ENCODE measurements at regions not wholly inside any gene's neighbourhood (a gene's known extent, or its start where the extent isn't known, plus 50 kb on each side); places are given as distances from the start of the nearest gene placed in this dataset.

DNA sequence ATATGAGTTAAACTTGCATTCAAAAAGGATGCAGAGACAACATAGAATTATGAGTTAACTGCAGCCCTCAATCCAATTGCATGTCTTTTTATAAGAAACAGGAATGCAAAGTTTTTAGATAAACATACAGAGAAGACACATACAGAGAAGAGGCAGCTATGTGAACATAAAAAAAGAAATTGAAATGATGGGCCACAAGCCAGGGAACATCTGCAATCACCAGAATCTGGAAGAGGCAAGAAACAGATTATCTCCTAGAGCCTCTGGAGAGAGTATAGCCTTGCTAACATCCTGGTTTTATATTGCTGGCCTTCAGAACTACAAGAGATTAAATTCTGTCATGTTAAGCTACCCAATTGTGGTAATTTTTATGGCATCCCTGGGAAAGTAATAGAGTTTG is 257.2 kb upstream of the EYS start:
- Mint-ChIP-seq H3K4me3 (no peak overlapping the region), H3K9me3 (peaks cover 13 to 36% (median 30%) of the 10 kb centered on the region in 6 donors), H3K4me1 (no peaks in the 10 kb centered on the region), H3K27me3 (ENCODE audit: low read depth in 3 of 3) (no peaks in the 10 kb centered on the region), H3K36me3 (no peaks in the 10 kb centered on the region), H3K27ac (no peak overlapping the region)
- DNase-seq = no peak

DNA sequence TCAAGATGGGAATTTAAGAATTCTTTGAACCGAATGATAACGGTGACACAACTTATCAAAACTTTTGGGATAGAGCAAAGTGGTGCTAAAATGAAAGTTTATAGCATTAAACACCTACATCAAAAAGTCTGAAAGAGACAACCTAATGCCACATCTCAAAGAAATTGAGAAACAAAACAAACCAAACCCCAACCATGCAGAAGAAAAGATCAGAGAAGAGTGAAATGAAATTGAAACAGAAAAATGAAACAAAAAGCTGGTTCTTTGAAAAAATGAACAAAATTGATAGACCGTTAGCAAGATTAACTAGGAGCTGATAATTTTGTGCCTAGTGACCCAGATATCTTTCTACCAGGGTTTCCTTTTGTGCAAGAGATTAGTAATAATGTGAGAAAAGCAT is 248.0 kb upstream of the EYS start:
- Mint-ChIP-seq H3K27me3 (ENCODE audit: low read depth in 3 of 3) (no peaks in the 10 kb centered on the region), H3K9me3 (peaks cover 7 to 32% (median 12%) of the 10 kb centered on the region in 6 donors), H3K4me3 (no peak overlapping the region), H3K4me1 (no peaks in the 10 kb centered on the region), H3K27ac (no peak overlapping the region), H3K36me3 (peaks cover 0 to 6% (median 0%) of the 10 kb centered on the region in 3 donors)
- no peak for DNase-seq

DNA sequence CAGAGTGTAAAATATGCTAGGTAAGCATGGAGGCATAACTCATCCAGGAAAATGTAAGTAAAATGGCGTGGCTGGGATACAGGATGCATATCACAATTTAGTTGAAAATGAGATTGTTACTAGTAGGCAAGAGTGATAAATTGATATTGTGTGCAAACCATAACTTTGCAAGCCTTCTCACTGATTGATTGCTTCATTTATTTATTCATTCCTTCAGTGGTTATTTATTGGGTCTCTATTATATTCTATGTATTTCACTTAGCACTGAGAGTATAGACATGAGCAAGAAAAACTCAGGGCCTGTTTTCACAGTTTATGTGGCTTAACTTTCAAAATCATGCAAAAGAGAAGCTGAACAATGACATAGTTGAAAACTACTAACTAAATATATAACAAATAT is 241.0 kb upstream of the EYS start:
- no peak overlapping the region for H3K27ac Mint-ChIP-seq
- no peaks in the 10 kb centered on the region for H3K4me1 Mint-ChIP-seq
- peaks cover 15 to 44% (median 35%) of the 10 kb centered on the region in 6 donors for H3K9me3 Mint-ChIP-seq
- H3K27me3 Mint-ChIP-seq (ENCODE audit: low read depth in 3 of 3) = peaks cover 0 to 1% (median 0%) of the 10 kb centered on the region in 3 donors
- no peak overlapping the region for H3K4me3 Mint-ChIP-seq
- DNase-seq = no peak
- H3K36me3 Mint-ChIP-seq = peaks cover 0 to 12% (median 3%) of the 10 kb centered on the region in 3 donors

DNA sequence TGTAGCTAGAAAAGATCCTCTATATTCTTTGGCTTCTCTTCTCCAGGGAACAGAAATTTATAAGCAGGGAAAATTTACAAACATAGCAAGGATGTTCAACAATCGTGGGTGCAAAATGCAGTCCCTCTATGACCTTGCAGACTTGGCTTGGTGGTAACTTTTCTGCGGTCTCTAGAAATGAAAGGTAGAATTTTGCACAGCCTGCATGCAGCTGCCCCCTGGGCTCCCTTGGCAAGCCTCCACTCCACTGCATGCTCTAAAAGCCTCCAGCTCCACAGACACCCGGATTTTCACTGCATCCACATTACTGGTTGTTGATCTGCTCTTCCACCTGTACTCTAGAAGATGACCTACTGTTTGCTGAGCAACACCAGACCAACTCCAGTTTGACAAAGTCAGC is 236.5 kb upstream of the EYS start:
- Mint-ChIP-seq H3K9me3 (peaks cover 17 to 51% (median 40%) of the 10 kb centered on the region in 6 donors), H3K4me3 (no peak overlapping the region), H3K36me3 (peaks cover 0 to 4% (median 3%) of the 10 kb centered on the region in 3 donors), H3K27me3 (ENCODE audit: low read depth in 3 of 3) (peaks cover 0 to 1% (median 0%) of the 10 kb centered on the region in 3 donors), H3K4me1 (no peaks in the 10 kb centered on the region), H3K27ac (no peak overlapping the region)
- DNase-seq = no peak

DNA sequence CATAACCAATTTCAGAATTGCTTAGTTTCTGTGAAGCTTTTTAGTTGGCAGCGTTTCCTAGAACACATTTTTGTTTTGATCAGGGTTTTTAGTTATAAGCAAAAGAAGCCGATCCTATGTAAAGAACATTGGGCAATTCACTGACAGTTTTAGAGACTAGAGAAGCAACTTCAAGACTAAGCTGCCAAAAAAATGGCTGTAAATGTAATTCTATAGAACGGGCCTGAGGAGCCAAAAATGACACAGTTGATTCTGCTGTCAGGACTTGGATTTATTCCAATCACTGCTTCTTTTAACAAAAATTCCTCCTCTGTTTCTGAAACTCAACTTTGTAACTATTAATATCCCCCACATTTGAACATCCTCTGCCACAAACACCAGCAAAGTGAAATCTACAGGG is 236.0 kb upstream of the EYS start:
- Mint-ChIP-seq H3K27me3 (ENCODE audit: low read depth in 3 of 3) (peaks cover 0 to 1% (median 0%) of the 10 kb centered on the region in 3 donors), H3K27ac (no peak overlapping the region)

DNA sequence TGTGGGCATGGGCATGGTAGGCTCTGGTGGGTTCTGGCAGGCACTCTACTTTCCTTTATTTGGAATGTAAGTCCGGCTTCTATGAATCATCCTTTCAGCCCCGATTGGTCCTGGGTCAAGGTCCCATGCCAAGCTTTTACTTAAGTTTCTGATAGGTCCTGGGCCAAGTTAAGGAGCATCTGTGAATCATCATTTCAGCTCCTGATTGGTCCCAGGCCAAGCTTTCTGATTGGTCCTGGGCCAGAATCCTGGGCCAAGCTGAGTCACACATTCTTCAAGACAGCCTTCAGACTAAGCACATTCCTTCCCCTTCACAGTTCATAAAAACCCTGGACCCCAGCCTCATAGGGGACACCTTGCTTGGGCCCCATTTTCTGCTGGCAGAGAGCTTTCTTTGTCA is 231.0 kb upstream of the EYS start:
- no peak overlapping the region for H3K27ac Mint-ChIP-seq
- H3K27me3 Mint-ChIP-seq (ENCODE audit: low read depth in 3 of 3) = no peaks in the 10 kb centered on the region
- H3K9me3 Mint-ChIP-seq = peaks cover 3 to 38% (median 35%) of the 10 kb centered on the region in 6 donors

More for the DNA sequence above, 236.0 kb upstream of the EYS start:
- H3K9me3 Mint-ChIP-seq = peaks cover 17 to 55% (median 42%) of the 10 kb centered on the region in 6 donors
- no peak for DNase-seq
- H3K4me1 Mint-ChIP-seq = no peaks in the 10 kb centered on the region
- H3K36me3 Mint-ChIP-seq = peaks cover 0 to 4% (median 3%) of the 10 kb centered on the region in 3 donors
- no peak overlapping the region for H3K4me3 Mint-ChIP-seq

DNA sequence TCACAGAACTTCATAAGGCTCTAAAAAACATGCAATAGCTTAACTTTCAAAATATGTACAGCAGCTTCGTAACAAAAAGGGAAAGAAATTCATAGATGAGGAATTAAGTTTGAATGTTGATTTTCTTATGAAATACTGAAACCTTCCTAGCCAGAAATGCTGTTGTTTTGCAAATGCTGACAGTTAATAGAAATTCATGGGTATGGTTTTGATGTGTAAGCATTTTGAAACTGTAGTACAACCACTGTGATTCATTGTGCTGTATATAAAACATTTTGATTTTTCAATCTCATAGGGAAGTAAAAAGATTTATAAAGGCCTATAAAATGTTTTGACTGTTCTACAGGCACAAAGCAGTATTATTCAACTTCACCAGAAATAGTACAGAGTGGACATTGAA is 228.4 kb upstream of the EYS start:
- Mint-ChIP-seq H3K27ac (no peak overlapping the region), H3K4me1 (no peaks in the 10 kb centered on the region), H3K36me3 (no peaks in the 10 kb centered on the region), H3K4me3 (no peak overlapping the region), H3K9me3 (peaks cover 3 to 31% (median 27%) of the 10 kb centered on the region in 6 donors), H3K27me3 (ENCODE audit: low read depth in 3 of 3) (no peaks in the 10 kb centered on the region)
- DNase-seq = no peak

More for the DNA sequence above, 231.0 kb upstream of the EYS start:
- Mint-ChIP-seq H3K4me3 (no peak overlapping the region), H3K4me1 (no peaks in the 10 kb centered on the region), H3K36me3 (no peaks in the 10 kb centered on the region)
- DNase-seq = no peak

DNA sequence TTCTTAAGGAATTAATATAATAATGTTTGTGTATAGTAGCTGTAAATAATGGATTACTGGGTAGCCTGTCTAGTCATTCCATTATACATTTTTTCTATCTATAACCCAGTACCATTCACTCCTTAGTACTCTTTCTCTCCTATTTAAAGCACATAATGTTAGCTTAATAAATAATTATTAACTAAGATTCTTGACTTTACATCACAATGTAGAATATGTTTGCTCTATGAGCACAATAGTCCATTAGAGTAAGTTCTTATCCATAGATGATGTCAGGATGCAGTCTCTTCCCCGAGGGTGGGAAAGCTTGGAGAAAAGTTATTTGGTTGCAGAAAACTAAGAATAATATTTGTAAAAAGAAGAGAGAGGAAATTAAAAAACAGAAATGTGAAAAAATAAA is 226.4 kb upstream of the EYS start:
- Mint-ChIP-seq H3K4me3 (no peak overlapping the region), H3K9me3 (peaks cover 3 to 33% (median 26%) of the 10 kb centered on the region in 6 donors), H3K27ac (no peak overlapping the region), H3K27me3 (ENCODE audit: low read depth in 3 of 3) (no peaks in the 10 kb centered on the region), H3K4me1 (no peaks in the 10 kb centered on the region), H3K36me3 (no peaks in the 10 kb centered on the region)
- no peak for DNase-seq

DNA sequence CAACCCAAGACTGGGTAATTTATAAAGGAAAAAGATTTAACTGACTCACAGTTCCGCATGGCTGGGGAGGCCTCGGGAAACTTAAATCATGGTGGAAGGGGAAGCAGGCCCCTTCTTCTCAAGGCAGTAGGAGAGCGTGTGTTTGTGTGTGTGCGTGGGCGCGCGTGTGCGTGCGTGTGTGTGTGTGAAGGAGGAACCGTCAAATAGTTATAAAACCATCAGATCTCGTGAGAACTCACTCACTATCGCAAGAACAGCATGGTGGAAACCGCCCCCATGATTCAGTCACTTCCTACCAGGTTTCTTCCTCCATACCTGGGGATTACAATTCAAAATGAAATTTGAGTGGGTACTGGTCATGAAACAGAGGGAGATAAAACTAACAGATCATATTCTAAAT is 220.1 kb upstream of the EYS start:
- H3K36me3 Mint-ChIP-seq = no peaks in the 10 kb centered on the region
- H3K9me3 Mint-ChIP-seq = peaks cover 7 to 39% (median 28%) of the 10 kb centered on the region in 6 donors
- no peaks in the 10 kb centered on the region for H3K4me1 Mint-ChIP-seq
- H3K27me3 Mint-ChIP-seq (ENCODE audit: low read depth in 3 of 3) = peaks cover 0 to 2% (median 0%) of the 10 kb centered on the region in 3 donors
- DNase-seq = no peak
- no peak overlapping the region for H3K4me3 Mint-ChIP-seq
- H3K27ac Mint-ChIP-seq = no peak overlapping the region

DNA sequence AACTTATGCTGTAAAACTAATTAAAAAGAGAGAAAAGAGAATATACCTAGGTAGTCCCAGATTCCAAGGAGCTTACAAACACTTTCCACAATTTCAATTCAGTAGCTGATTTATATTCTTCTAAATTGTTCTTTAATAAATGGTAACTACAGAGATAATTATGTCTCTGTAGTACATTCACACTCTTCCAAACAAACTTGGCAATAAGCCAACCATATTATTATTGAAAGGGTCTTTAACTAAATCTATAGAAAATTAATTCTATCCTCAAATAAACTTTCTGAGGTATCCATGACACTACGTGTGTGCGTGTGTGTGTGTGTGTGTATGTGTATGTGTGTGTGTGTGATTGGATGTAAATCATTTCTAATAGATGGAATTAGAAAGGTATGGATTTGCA is 217.4 kb upstream of the EYS start:
- peaks cover 0 to 2% (median 0%) of the 10 kb centered on the region in 3 donors for H3K27me3 Mint-ChIP-seq (ENCODE audit: low read depth in 3 of 3)
- H3K4me3 Mint-ChIP-seq = no peak overlapping the region
- H3K9me3 Mint-ChIP-seq = peaks cover 7 to 50% (median 33%) of the 10 kb centered on the region in 6 donors
- no peak overlapping the region for H3K27ac Mint-ChIP-seq
- H3K36me3 Mint-ChIP-seq = no peaks in the 10 kb centered on the region
- no peaks in the 10 kb centered on the region for H3K4me1 Mint-ChIP-seq
- no peak for DNase-seq

DNA sequence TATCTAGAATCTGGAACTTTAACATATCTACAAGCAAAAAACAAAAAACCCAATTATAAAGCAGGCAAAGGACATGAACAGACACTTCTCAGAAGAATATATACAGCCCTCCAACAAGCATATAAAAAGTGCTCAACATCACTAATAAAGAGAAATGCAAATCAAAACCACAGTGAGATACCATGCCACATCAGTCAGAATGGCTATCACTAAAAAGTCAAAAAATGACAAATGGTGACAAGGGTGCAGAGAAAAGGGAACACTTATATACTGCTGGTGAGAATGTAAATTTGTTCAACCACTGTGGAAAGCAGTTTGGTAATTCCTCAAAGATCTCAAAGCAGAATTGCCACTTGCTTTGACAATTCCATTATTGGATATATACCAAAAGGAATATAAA is 215.0 kb upstream of the EYS start:
- DNase-seq = no peak
- Mint-ChIP-seq H3K27me3 (ENCODE audit: low read depth in 3 of 3) (peaks cover 0 to 1% (median 0%) of the 10 kb centered on the region in 3 donors), H3K9me3 (peaks cover 6 to 56% (median 33%) of the 10 kb centered on the region in 6 donors), H3K4me3 (no peak overlapping the region), H3K4me1 (no peaks in the 10 kb centered on the region), H3K36me3 (no peaks in the 10 kb centered on the region), H3K27ac (no peak overlapping the region)

DNA sequence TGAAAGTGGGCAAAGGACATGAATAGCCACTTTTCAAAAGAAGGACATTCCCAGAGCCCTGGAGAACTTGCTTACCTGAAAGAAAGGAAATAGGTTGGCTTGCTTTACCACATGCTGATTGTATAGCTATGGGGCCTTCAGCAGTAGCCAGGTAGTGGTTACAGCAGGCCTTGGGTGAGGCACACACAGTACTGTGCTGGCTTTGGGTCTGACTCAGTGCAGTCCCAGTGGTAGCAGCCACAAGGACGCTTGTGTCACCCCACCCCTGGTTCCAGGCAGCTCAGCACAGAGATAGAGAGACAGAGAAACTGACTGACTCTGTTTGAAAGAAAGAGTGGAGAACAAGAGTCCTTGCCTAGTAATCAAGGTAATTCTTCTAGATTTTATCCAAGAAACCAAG is 201.0 kb upstream of the EYS start:
- Mint-ChIP-seq H3K4me3 (no peak overlapping the region), H3K27me3 (ENCODE audit: low read depth in 3 of 3) (peaks cover 0 to 2% (median 2%) of the 10 kb centered on the region in 3 donors), H3K4me1 (no peaks in the 10 kb centered on the region), H3K36me3 (no peaks in the 10 kb centered on the region), H3K27ac (no peak overlapping the region), H3K9me3 (peaks cover 4 to 75% (median 47%) of the 10 kb centered on the region in 6 donors)
- no peak for DNase-seq

DNA sequence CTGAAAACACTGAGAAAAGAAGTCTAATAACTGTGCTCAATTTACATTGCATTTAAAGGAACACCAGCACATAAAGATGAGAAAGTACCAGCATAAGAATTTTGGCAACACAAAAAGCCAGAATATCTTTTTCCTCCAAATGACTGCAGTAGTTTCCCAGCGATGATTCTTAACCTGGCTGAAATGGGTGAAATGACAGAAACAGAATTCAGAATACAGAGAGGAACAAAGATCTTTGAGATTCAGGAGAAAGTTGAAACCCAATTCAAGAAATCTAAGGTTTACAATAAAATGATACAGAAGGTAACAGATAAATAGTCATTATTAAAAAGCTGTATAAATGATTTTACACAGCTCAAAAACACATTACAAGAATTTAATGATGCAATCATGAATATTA is 197.0 kb upstream of the EYS start:
- H3K4me3 Mint-ChIP-seq = no peak overlapping the region
- no peaks in the 10 kb centered on the region for H3K36me3 Mint-ChIP-seq
- DNase-seq = no peak
- no peaks in the 10 kb centered on the region for H3K4me1 Mint-ChIP-seq
- no peak overlapping the region for H3K27ac Mint-ChIP-seq
- H3K9me3 Mint-ChIP-seq = peaks cover 11 to 67% (median 48%) of the 10 kb centered on the region in 6 donors
- H3K27me3 Mint-ChIP-seq (ENCODE audit: low read depth in 3 of 3) = peaks cover 0 to 2% (median 2%) of the 10 kb centered on the region in 3 donors

DNA sequence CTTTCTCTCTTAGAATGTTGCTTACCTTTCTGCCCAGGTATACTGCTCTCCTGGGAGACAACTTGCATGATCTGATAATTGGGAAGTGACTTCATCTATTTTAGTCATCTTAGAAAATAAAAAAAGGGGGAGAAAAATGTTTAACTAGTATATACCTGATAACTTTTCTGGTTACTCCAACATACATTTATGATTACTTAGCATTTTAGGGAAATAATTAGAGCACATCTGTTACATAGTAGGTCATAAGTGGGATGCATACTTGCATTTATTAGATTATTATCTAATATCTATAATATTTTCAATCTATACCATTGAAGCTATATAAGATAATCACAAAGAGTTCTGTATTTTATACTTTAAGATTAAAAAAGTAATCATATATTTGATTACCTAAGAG is 193.9 kb upstream of the EYS start:
- H3K4me1 Mint-ChIP-seq = no peaks in the 10 kb centered on the region
- no peak overlapping the region for H3K27ac Mint-ChIP-seq
- H3K9me3 Mint-ChIP-seq = peaks cover 15 to 74% (median 41%) of the 10 kb centered on the region in 6 donors
- H3K4me3 Mint-ChIP-seq = no peak overlapping the region
- no peak for DNase-seq
- peaks cover 0 to 2% (median 2%) of the 10 kb centered on the region in 3 donors for H3K27me3 Mint-ChIP-seq (ENCODE audit: low read depth in 3 of 3)
- H3K36me3 Mint-ChIP-seq = no peaks in the 10 kb centered on the region

DNA sequence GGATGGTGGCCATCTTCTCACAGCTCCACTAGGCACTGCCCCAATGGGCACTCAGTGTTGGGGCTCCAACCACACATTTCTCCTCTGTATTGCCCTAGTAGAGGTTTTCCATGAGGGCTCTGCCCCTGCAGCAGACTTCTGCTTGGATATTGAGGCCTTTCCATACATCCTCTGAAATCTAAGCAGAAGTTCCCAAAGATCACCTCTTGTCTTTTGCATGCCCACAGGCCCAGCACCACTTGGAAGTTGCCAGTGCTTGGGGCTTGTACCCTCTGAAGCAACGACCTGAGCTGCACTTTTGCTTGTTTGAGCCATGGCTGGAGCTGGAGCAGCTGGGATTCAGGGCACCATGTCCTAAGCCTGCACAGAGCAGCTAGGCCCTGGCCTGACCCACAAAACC is 189.1 kb upstream of the EYS start:
- H3K9me3 Mint-ChIP-seq = peaks cover 15 to 61% (median 42%) of the 10 kb centered on the region in 6 donors
- H3K36me3 Mint-ChIP-seq = no peaks in the 10 kb centered on the region
- H3K4me3 Mint-ChIP-seq = no peak overlapping the region
- H3K27ac Mint-ChIP-seq = no peak overlapping the region
- no peaks in the 10 kb centered on the region for H3K4me1 Mint-ChIP-seq
- H3K27me3 Mint-ChIP-seq (ENCODE audit: low read depth in 3 of 3) = peaks cover 0 to 1% (median 0%) of the 10 kb centered on the region in 3 donors
- DNase-seq = no peak
